AG04450 (cell line): ENCODE measurements at regions not wholly inside any gene's neighbourhood (a gene's known extent, or its start where the extent isn't known, plus 50 kb on each side); places are given as distances from the start of the nearest gene placed in this dataset.

Source experiments
- CTCF ChIA-PET: fragments of 300-600, 350-600 bp; formaldehyde crosslinking; extraction: SDS; loops from one replicate; lab custom pipeline; 2022; ENCODE audit warnings: antibody characterized with exemption, inconsistent platforms; lab: Charles Lee
- POLR2A ChIA-PET: fragments of 350-600 bp; formaldehyde crosslinking; extraction: SDS; loops from one replicate; lab custom pipeline; 2021; ENCODE audit warnings: antibody characterized with exemption, inconsistent platforms; lab: Yijun Ruan, JAX
- DNase-seq: peaks from one replicate; pipeline ENCODE4 v3.0.0-alpha.2; 2011; ENCODE audit warnings: low read depth, low spot score
- H3K27ac ChIP-seq: one replicate; pipeline ENCODE4 v1.5.1; 2012; ENCODE audit warnings: low read depth, low read length, control low read depth
- H3K27me3 ChIP-seq: one replicate; pipeline ENCODE4 v1.6.0; 2012; ENCODE audit warnings: low read length; ENCODE audit not compliant: control insufficient read depth, insufficient read depth
- H3K4me3 ChIP-seq: 2 replicates; pipeline ENCODE4 v1.5.1; 2011; ENCODE audit warnings: mild to moderate bottlenecking, low read depth, low read length, control low read depth
- H3K9me3 ChIP-seq: 2 replicates; pipeline ENCODE4 v1.5.1; 2012; ENCODE audit warnings: low read length; ENCODE audit not compliant: control insufficient read depth, insufficient read depth
- CTCF ChIP-seq: IDR thresholded peaks from 2 replicates; pipeline ENCODE4 v1.5.1; 2011; ENCODE audit warnings: low read depth, low read length, control low read depth, inconsistent platforms

GRCh38 chr3:128553560-128553959 is 60.6 kb upstream of the GATA2 start:
- no peak overlapping the region for H3K27ac ChIP-seq
- H3K4me3 ChIP-seq, result no peak overlapping the region
- CTCF ChIA-PET, result interaction anchor here (0.7 kb wide), 1 partner anchor 17 kb away, joined by 5 read pairs; no protein-coding TSS in a partner anchor
- TF ChIP-seq CTCF, result no peak
- peaks cover 18% of the 10 kb centered on the region for H3K27me3 ChIP-seq
- H3K9me3 ChIP-seq, result peaks cover 3% of the 10 kb centered on the region; the same call in 1 of the 2 replicates
- POLR2A ChIA-PET, result no interaction called here
- DNase-seq, result no peak

GRCh38 chr3:128551867-128552266 is 58.9 kb upstream of the GATA2 start:
- ChIA-PET CTCF (interaction anchor here (0.6 to 1.1 kb wide), 2 partner anchors 21 to 125 kb away, joined by 4 read pairs; no protein-coding TSS in a partner anchor), POLR2A (no interaction called here)
- peaks cover 3% of the 10 kb centered on the region; the same call in 1 of the 2 replicates for H3K9me3 ChIP-seq
- H3K27ac ChIP-seq, result no peak overlapping the region
- H3K4me3 ChIP-seq, result no peak overlapping the region
- DNase-seq, result no peak
- TF ChIP-seq CTCF, result no peak
- H3K27me3 ChIP-seq, result peaks cover 6% of the 10 kb centered on the region

GRCh38 chr3:128551451-128551850 is 58.5 kb upstream of the GATA2 start:
- Histone ChIP-seq H3K9me3 (peaks cover 3% of the 10 kb centered on the region; the same call in 1 of the 2 replicates), H3K27ac (no peak overlapping the region), H3K4me3 (no peak overlapping the region), H3K27me3 (peaks cover 2% of the 10 kb centered on the region)
- no peak for TF ChIP-seq CTCF
- CTCF ChIA-PET, result interaction anchor here (0.6 to 1.1 kb wide), 2 partner anchors 22 to 125 kb away, joined by 4 read pairs; no protein-coding TSS in a partner anchor
- no peak for DNase-seq
- POLR2A ChIA-PET, result no interaction called here

GRCh38 chr3:128550471-128551126 is 57.6 kb upstream of the GATA2 start:
- no peak for TF ChIP-seq CTCF
- POLR2A ChIA-PET, result no interaction called here
- no peak for DNase-seq
- Histone ChIP-seq H3K27ac (no peak overlapping the region), H3K27me3 (no peaks in the 10 kb centered on the region), H3K9me3 (peaks cover 3% of the 10 kb centered on the region; the same call in 1 of the 2 replicates), H3K4me3 (no peak overlapping the region)
- CTCF ChIA-PET, result interaction anchor here (1.1 kb wide), 1 partner anchor 124 kb away, joined by 4 read pairs; no protein-coding TSS in a partner anchor

GRCh38 chr3:128550113-128550440 is 57.1 kb upstream of the GATA2 start:
- H3K27me3 ChIP-seq, result no peaks in the 10 kb centered on the region
- CTCF ChIA-PET, result no interaction called here
- POLR2A ChIA-PET, result no interaction called here
- no peak overlapping the region for H3K4me3 ChIP-seq
- no peak overlapping the region for H3K27ac ChIP-seq
- H3K9me3 ChIP-seq, result peaks cover 3% of the 10 kb centered on the region; the same call in 1 of the 2 replicates
- no peak for TF ChIP-seq CTCF
- no peak for DNase-seq
